NCI-H1092 (cell line): ENCODE measurements at regions not wholly inside any gene's neighbourhood (a gene's known extent, or its start where the extent isn't known, plus 50 kb on each side); places are given as distances from the start of the nearest gene placed in this dataset.
"Not testable (repeated sequence)": the region's sequence is repeated elsewhere in the genome, so short reads cannot be mapped to it uniquely, and the experiment has no call there.

ENCODE experiments used
- DNase-seq: peaks from one replicate; lab custom pipeline; 2025; lab: John Stamatoyannopoulos, UW

DNA sequence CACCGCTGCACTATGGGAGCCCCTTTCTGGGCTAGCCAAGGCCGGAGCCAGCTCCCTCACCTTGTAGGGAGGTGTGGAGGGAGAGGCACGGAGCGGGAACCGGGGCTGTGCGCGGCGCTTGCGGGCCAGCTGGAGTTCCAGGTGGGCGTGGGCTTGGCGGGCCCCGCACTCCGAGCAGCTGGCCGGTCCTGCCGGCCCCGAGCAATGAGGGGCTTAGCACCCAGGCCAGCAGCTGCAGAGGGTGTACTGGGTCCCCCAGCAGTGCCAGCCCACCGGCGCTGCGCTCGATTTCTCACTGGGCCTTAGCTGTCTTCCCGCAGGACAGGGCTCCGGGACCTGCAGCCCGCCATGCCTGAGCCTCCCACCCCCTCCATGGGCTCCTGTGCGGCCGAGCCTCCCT lies 53.3 kb upstream of the NID2 start:
- DNase-seq: not testable (repeated sequence)

DNA sequence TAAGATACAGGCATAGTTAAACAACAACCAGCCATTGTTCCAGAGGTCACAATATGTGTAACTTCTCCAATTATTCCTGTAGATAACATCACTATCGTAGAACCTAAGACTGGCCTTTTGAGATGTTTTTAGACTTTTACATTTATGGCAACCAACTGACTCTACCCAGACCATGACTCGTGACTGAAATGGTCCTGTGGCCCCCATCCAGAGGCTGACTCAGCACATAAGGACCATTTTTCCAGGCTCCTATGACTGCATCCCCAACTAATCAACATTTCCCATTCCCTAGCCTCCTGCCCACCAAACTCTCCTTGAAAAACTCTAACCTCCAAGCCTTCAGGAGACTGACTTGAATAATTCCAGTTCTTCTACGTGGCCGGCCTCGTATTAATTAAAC lies 52.6 kb upstream of the NID2 start:
- DNase-seq: no peak

DNA sequence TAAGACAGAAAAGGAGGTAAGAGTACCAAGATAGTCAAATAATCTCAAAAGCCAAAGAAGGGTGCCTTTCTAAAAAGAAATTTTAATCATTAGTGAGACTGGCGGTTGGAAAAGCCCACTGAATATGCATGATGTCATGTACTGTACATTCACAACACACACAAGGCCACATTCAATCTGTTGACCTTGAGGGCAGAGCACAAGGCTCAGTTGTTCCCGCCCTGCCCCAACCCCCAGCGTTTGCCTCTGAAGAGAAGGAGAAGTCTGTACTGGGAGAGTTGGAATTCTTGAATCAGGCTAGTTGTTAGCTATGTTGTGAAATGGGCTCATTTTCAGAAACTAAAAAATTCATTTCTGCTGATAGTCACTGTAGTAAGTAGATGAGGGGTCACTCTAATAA lies 50.2 kb upstream of the NID2 start:
- DNase-seq: no peak
